Putamen (tissue), 1 donor: ENCODE measurements at regions not wholly inside any gene's neighbourhood (a gene's known extent, or its start where the extent isn't known, plus 50 kb on each side); places are given as distances from the start of the nearest gene placed in this dataset.
A peak's percentile ranks its signal among the peaks of the same experiment; 100 is the strongest.

ENCODE experiments used
- DNase-seq: peaks from one replicate; pipeline ENCODE4 v3.0.0-alpha.2; 2016; ENCODE audit warnings: low spot score

GRCh38 chr10:120285408-120285807 is 171.6 kb upstream of the PLPP4 start:
- DNase-seq: no peak

- no peak for DNase-seq
Observed at GRCh38 chr10:120286280-120286679, 170.7 kb upstream of the PLPP4 start.

- DNase-seq: peak; percentile 10
Observed at GRCh38 chr10:120300513-120300912, 156.5 kb upstream of the PLPP4 start.

GRCh38 chr10:120308589-120308988 is 148.4 kb upstream of the PLPP4 start:
- DNase-seq: no peak

GRCh38 chr10:120313715-120314114 is 143.3 kb upstream of the PLPP4 start:
- DNase-seq: no peak

- no peak for DNase-seq
Observed at GRCh38 chr10:120314442-120314841, 142.6 kb upstream of the PLPP4 start.

GRCh38 chr10:120318862-120319261 is 138.2 kb upstream of the PLPP4 start:
- no peak for DNase-seq

GRCh38 chr10:120327675-120328074 is 129.4 kb upstream of the PLPP4 start:
- DNase-seq: no peak

GRCh38 chr10:120328647-120329046 is 128.4 kb upstream of the PLPP4 start:
- DNase-seq: no peak

GRCh38 chr10:120335553-120335952 is 121.5 kb upstream of the PLPP4 start:
- no peak for DNase-seq

GRCh38 chr10:120336306-120336910 is 120.6 kb upstream of the PLPP4 start:
- no peak for DNase-seq

GRCh38 chr10:120336911-120337540 is 120.0 kb upstream of the PLPP4 start:
- DNase-seq: no peak

- no peak for DNase-seq
Observed at GRCh38 chr10:120342115-120342714, 114.8 kb upstream of the PLPP4 start.

- no peak for DNase-seq
Observed at GRCh38 chr10:120345186-120345585, 111.8 kb upstream of the PLPP4 start.

- DNase-seq: no peak
Observed at GRCh38 chr10:120347644-120348043, 109.4 kb upstream of the PLPP4 start.

- no peak for DNase-seq
Observed at GRCh38 chr10:120349069-120349468, 108.0 kb upstream of the PLPP4 start.

GRCh38 chr10:120355425-120355824 is 101.6 kb upstream of the PLPP4 start:
- no peak for DNase-seq

GRCh38 chr10:120360571-120360970 is 96.5 kb upstream of the PLPP4 start:
- DNase-seq: no peak

- no peak for DNase-seq
Observed at GRCh38 chr10:120365872-120366271, 91.2 kb upstream of the PLPP4 start.

- DNase-seq: no peak
Observed at GRCh38 chr10:120367341-120367740, 89.7 kb upstream of the PLPP4 start.

GRCh38 chr10:120368338-120368737 is 88.7 kb upstream of the PLPP4 start:
- no peak for DNase-seq

- DNase-seq: no peak
Observed at GRCh38 chr10:120368927-120369326, 88.1 kb upstream of the PLPP4 start.

- DNase-seq: no peak
Observed at GRCh38 chr10:120369856-120370276, 87.2 kb upstream of the PLPP4 start.

- DNase-seq: no peak
Observed at GRCh38 chr10:120371856-120372255, 85.2 kb upstream of the PLPP4 start.
